NB4 (cell line): ENCODE measurements at regions not wholly inside any gene's neighbourhood (a gene's known extent, or its start where the extent isn't known, plus 50 kb on each side); places are given as distances from the start of the nearest gene placed in this dataset.

Experiments
- DNase-seq: peaks from one replicate; pipeline ENCODE4 v3.0.0; 2010; ENCODE audit warnings: low read depth
- H3K4me3 ChIP-seq: one replicate; pipeline ENCODE4 v1.5.1; 2011; ENCODE audit warnings: mild to moderate bottlenecking, low read depth, low read length, moderate library complexity
- MYC ChIP-seq: IDR thresholded peaks from 2 replicates; pipeline ENCODE4 v1.6.1; 2011; ENCODE audit warnings: low read depth, low read length
- POLR2A ChIP-seq: IDR thresholded peaks from 2 replicates; pipeline ENCODE4 v1.6.1; 2011; ENCODE audit warnings: mild to moderate bottlenecking; ENCODE audit not compliant: insufficient read length; ENCODE audit errors: extremely low read depth
- TF ChIP-seq, protein P1 (sequence below): IDR thresholded peaks from one replicate; pipeline ENCODE4 v1.5.1; 2012; ENCODE audit warnings: low read depth, low read length
- TF ChIP-seq, protein P2 (sequence below): IDR thresholded peaks from 2 replicates; pipeline ENCODE4 v1.6.1; 2011; ENCODE audit warnings: low read depth, low read length

DNA sequence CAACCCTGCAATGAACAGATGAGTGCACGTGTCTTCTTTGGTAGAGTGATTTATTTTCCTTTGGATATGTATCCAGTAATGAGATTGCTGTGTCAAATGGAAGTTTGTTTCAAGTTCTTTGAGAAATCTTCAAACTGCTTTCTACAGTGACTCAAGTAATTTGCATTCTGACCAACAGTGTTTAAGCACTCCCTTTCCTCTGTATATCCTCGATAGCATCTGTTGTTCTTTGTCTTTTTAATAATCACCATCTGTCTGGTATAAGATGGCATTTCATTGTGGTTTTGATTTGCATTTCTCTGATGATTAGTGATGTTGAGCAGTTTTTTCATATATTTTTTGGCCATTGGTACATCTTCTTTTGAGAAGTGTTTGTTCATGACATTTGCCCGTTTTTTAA, 1608.3 kb upstream of the ZEB2 start:
- no peak overlapping the region for H3K4me3 ChIP-seq
- TF ChIP-seq, protein P1, sequence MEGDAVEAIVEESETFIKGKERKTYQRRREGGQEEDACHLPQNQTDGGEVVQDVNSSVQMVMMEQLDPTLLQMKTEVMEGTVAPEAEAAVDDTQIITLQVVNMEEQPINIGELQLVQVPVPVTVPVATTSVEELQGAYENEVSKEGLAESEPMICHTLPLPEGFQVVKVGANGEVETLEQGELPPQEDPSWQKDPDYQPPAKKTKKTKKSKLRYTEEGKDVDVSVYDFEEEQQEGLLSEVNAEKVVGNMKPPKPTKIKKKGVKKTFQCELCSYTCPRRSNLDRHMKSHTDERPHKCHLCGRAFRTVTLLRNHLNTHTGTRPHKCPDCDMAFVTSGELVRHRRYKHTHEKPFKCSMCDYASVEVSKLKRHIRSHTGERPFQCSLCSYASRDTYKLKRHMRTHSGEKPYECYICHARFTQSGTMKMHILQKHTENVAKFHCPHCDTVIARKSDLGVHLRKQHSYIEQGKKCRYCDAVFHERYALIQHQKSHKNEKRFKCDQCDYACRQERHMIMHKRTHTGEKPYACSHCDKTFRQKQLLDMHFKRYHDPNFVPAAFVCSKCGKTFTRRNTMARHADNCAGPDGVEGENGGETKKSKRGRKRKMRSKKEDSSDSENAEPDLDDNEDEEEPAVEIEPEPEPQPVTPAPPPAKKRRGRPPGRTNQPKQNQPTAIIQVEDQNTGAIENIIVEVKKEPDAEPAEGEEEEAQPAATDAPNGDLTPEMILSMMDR = no peak
- TF ChIP-seq, protein P2, sequence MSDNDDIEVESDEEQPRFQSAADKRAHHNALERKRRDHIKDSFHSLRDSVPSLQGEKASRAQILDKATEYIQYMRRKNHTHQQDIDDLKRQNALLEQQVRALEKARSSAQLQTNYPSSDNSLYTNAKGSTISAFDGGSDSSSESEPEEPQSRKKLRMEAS = no peak
- TF ChIP-seq MYC (no peak), POLR2A (no peak)
- DNase-seq = no peak

DNA sequence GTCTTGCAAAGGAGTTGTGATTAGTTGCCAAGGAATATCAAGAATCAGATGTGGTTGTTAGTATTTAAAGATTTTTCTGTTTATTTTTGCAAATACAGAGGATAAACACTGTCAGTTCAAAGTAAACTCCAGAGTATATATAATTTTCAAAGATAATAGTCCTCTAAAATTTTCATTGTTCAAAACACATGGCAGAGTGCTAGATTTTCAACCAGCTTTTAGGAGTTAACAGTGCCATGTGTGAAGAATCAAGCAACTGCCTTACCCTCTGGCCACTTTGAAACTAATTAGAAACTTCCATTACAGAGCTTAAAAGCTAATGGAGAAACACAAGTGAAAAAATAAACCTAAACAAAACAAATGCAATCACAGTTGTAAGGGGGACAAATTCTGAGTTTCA, 1605.6 kb upstream of the ZEB2 start:
- TF ChIP-seq, protein P1 = no peak
- no peak for TF ChIP-seq POLR2A
- TF ChIP-seq MYC = no peak
- DNase-seq = no peak
- H3K4me3 ChIP-seq = no peak overlapping the region

DNA sequence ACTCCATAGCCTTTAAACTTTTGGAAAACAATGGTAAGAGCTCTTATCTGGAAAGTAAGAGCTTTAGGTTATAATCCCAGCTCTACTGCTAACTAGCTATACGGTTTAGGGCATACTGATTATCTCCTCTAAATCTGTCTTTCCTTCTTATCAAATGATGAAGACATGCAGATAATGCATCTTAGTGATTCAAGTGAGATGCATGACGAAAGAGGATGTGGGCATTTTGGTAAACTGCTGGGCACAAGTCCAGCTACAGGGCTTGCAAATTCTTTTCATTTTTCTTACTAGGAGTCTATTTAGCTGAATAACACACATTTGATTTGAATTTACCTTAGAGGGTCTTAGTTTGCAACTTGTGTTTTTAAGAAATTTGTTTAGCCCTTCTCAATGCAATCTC, 1604.8 kb upstream of the ZEB2 start:
- DNase-seq = peak; percentile 16
- no peak for TF ChIP-seq MYC
- TF ChIP-seq, protein P1 = no peak
- TF ChIP-seq, protein P2 = no peak
- TF ChIP-seq POLR2A = no peak
- no peak overlapping the region for H3K4me3 ChIP-seq

DNA sequence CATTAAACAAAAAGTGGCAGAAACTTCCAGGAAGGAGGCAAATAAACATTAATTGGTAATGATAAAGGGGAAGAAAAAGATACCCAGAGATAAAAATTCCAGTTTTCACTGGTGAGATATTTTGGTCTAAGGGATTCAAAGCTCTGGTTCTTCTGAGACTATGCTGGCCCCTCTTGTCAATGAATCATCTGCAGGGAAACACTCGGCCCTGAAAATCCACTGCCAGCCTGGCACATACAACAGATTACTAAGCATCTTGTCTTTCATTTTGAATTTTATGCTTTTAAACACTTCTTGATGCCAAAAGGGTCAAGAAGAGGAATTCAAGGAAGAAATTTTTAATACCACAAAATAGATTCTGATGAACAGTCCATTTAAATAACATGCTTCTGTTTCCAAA, 1603.8 kb upstream of the ZEB2 start:
- TF ChIP-seq, protein P2 = no peak
- TF ChIP-seq, protein P1 = no peak
- TF ChIP-seq POLR2A (no peak), MYC (no peak)
- DNase-seq = no peak
- H3K4me3 ChIP-seq = no peak overlapping the region

DNA sequence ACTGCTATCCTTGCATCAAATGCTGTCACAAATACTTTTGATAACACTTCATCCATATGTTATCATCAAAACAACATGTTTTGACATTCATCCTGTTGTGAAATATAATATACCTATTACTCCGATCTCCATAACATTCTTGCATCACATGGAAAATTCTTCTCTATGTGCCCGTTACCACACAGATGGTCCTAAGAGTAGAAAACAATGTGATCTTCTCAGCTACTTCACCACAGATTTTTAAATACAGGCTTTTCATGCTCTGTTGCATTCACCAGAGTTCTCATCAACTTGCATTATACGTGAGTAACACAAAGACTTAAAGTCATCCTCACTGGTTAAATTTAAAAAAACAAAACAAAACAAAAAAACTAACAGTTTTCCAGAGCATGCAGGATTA, 1603.3 kb upstream of the ZEB2 start:
- TF ChIP-seq, protein P2 = no peak
- TF ChIP-seq POLR2A (no peak), MYC (no peak)
- TF ChIP-seq, protein P1 = no peak
- no peak overlapping the region for H3K4me3 ChIP-seq
- no peak for DNase-seq

DNA sequence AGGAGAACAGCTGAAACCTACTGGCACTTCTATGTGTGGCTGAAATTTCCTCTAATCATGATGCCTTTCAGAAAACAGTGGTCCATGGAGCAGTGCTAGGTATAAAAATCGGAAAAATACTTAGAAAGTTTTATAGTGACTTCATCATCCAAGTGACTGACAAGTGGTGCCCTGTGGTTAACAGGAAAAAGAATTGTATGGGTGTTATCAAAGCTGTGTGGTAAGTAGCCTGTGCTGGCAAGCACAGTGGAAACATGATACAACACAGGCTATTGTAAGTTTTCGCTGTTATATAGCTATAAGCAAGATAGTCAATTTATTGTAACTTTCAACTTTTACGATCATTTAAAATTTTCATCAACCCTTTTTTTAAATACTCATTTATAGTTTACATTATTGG, 1599.7 kb upstream of the ZEB2 start:
- TF ChIP-seq, protein P1 = no peak
- TF ChIP-seq POLR2A = no peak
- TF ChIP-seq, protein P2 = no peak
- TF ChIP-seq MYC = no peak
- no peak for DNase-seq

More for the DNA sequence above, 1599.7 kb upstream of the ZEB2 start:
- H3K4me3 ChIP-seq = no peak overlapping the region
